NCI-H526 (cell line): ENCODE measurements at regions not wholly inside any gene's neighbourhood (a gene's known extent, or its start where the extent isn't known, plus 50 kb on each side); places are given as distances from the start of the nearest gene placed in this dataset.
A peak's percentile ranks its signal among the peaks of the same experiment; 100 is the strongest.
"Not testable (repeated sequence)": the region's sequence is repeated elsewhere in the genome, so short reads cannot be mapped to it uniquely, and the experiment has no call there.

Source experiments
- DNase-seq, 2 experiments: peaks; one replicate each; lab custom pipeline; 2025; lab: John Stamatoyannopoulos, UW

DNA sequence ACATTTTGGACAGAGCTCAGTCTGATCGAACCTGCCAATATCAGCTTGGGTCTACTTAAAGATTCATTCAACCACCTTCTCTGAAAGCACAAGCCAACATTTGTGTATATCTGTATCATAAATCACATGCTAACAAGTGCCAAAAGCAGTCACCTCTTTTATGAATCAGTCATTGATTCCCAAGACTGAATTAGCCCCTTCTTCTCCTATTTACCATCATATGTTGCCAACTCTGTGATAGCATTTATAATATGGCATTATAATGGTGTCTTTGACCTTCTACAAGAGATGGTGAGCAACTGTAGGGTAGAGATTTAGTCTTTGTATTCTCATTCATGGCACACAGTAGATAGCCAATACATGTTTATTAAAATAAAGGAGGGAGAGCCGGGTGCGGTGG, 61.4 kb downstream of the DDX53 start:
- no peak for DNase-seq

- DNase-seq, result no peak
Observed at GRCh38 chrX:23062359-23062758, 62.6 kb downstream of the DDX53 start.

DNA sequence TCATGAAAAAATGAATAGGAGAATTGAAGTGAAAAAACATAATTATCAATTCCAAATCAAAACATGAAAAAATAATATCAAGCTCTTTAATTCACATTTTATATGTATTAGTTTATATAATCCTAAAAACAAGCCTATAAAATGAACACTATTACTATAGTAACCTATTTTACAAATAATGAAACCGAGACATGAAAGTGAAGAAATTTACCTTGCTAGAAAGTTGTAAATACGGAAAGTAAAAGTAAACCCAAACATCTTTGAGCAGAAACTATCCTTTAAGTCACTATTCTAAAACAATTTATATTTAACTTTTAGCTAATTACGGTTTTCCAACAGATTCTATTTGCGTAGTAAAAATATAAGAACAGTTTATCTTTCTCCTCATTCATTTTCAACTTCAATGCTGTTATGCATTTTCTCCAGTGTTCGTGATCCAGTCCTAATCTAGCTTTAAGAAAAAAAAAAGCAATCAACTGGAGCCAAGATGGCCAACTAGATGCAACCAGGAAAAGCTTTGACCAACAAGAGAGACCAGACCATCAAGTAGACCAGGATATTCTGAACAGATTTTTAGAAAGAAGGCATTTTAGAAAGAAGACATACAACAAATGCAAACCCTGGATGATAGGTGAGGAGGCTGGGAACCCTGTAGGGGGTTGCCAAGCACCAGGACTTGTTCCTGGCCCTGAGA, 67.0 kb downstream of the DDX53 start:
- no peak for DNase-seq

- DNase-seq, result not testable (repeated sequence)
Observed at GRCh38 chrX:23075461-23075860, 75.7 kb downstream of the DDX53 start.

DNA sequence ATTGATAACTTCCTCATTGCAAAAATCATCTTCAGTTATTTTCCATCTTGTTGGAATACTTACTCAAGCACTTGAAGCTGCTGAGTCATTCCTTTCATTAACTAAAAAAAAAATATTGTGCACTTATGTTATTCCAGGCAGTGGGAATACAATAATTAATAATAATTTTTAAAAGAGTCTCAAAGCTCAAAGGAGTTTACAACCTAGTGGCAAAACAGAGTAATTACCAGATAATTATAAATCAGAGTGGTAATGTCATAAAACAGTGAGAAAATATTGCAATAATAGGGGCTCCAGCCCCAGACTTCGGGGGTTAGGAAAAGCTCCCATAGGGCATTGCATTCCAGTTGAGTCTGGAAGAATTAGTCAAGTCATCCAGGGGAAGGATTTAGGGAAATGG, 79.6 kb downstream of the DDX53 start:
- DNase-seq, result no peak

GRCh38 chrX:23100826-23101225, 101.1 kb downstream of the DDX53 start:
- no peak for DNase-seq

- DNase-seq, result no peak
Observed at GRCh38 chrX:23103546-23103945, 103.8 kb downstream of the DDX53 start.

GRCh38 chrX:23114241-23114640, 114.5 kb downstream of the DDX53 start:
- no peak for DNase-seq

GRCh38 chrX:23115651-23116050, 115.9 kb downstream of the DDX53 start:
- no peak for DNase-seq

DNA sequence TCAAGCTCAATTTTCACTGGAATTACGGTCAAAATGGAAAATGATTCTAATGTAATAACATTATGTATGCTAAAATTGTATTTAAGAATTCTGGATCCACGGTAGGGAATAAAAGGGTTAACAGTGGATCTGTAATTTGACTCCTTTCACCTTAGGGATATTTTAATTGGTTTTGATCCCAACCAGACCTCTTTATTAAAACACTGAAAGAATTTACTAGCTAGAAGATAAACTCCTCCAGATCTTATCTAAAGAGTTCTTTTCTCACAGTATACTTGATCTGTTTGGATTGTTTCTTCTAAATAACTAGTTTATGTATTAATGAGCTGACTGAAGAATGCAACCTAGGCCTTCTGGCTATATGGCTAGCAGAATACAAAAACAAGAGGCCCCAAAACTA, 118.4 kb downstream of the DDX53 start:
- DNase-seq, result no peak

GRCh38 chrX:23118890-23119527, 119.2 kb downstream of the DDX53 start:
- no peak for DNase-seq

GRCh38 chrX:23127586-23127985, 127.8 kb downstream of the DDX53 start:
- DNase-seq, result no peak

DNA sequence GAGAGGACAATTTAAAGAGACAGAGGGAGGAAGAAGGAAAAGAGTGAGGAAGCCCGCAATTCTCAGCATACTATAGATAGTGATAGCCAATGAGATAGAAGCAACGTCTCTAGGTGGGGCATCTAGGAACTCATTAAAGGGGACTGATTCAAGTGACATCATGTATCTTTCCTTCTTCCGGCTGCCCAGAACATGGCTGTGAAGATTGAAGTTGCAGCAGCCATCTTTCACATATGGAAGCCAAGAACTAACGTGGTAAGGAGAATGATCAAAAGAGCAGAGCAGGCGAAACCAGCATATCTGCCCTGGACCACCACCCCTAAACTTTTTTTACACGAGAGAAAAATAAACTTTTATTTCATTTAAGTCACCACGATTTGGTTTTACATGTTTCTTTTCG, 133.8 kb downstream of the DDX53 start:
- DNase-seq, result no peak

GRCh38 chrX:23134136-23134535, 134.4 kb downstream of the DDX53 start:
- DNase-seq, result peak; percentile 87 to 91

- DNase-seq, result peak in 1 of 2 experiments; percentile 13
Observed at GRCh38 chrX:23136816-23137215, 137.1 kb downstream of the DDX53 start.

DNA sequence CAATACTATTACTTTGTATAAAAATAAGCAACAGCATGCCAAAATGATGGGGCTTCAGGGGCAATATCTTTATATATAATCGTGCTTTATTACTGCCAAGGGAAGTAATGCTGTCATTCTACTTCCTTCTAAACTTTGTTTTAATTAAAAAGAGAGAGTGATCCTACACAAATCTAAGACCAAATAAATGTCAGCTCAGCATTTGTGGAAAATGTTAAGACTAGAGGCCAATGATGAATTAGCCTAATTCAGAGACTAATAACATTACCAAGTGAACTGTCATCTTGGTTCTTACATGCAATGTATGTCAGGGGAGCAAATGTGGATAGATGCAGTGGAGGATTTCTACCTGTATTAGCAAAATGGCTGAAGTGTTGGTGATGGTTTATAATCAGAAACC, 166.4 kb upstream of the PTCHD1 start:
- DNase-seq, result no peak

DNA sequence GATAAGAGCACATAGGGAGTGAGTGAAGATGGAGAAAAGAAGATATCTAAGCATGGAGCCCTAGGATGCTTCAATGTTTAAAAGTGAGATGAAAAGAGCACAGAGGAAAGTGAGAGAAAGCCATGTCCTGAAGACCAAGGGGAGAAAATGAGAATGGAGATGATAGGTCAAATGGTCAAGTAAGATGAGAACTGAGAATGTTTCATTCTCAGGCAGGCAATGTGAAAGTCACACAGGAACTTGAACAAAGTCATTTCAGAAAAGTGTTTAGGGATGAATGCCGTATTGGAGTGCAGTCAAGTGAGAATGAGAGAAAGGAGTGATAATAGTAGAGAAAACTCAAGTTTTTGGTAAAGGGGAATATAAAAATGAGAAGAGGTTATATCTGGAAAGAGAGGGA, 148.7 kb upstream of the PTCHD1 start:
- no peak for DNase-seq

GRCh38 chrX:23187819-23188218, 146.8 kb upstream of the PTCHD1 start:
- DNase-seq, result no peak

GRCh38 chrX:23194885-23195554, 139.6 kb upstream of the PTCHD1 start:
- DNase-seq, result no peak

GRCh38 chrX:23195761-23196160, 138.9 kb upstream of the PTCHD1 start:
- DNase-seq, result no peak

DNA sequence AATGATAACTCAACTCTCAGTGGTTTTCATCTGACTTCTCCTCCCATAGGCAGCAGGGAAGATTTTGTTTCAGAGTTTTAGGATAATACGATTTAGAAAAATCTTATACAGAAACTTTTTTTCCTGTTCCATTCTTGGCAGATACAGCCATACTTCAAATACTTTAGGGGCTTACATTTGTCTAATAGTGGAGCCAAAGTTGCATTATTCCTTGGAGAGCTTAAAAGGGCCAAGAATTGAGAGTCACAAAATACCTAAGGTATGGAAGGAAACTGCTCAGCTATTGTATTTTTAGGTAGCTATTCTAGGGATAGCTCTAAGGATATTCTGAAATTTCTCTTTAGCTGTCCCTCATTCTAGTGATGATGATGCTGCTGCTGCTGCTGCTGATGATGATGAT, 132.9 kb upstream of the PTCHD1 start:
- no peak for DNase-seq

DNA sequence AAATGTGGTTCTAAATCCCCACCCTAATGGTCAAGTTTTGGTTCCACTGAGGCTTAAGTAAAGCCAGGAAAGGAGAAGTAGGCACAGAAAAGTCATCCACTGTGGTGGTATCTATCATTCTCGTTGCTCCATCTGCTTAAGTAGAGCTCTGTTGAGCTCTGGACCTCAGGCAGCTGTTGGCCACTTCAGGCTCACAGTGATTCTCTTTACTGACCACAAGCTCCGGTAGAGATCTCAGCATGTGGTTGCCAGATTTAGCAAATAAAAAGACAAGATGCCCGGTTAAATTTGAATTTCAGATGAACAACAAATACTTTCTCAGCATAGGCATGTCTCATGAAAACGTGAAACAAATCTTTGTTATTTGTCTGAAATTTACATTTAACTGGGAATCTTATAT, 132.3 kb upstream of the PTCHD1 start:
- DNase-seq, result no peak

DNA sequence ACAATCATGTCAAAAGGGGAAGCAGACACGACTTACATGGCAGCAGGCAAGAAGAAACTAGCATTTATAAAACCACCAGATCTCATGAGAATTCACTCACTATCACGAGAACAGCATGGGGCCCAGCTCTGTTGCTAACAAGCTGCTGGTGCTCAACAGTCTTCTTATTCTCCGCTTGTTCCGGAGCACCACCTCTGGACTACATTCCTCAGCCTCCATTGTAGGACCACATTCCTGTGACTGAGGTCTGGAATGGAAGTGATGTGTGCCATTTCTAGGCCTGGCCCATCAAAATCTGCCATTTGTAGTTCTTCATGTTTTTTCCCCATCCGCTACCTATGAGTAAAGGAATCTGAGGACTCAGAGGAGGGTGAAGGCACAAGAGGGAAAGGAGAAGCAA, 111.5 kb upstream of the PTCHD1 start:
- DNase-seq, result no peak
